Astrocyte (in vitro differentiated cells and primary cell): ENCODE measurements at regions not wholly inside any gene's neighbourhood (a gene's known extent, or its start where the extent isn't known, plus 50 kb on each side); places are given as distances from the start of the nearest gene placed in this dataset.

Source experiments
- EZH2 ChIP-seq: IDR thresholded peaks from 2 replicates; pipeline ENCODE4 v1.6.1; 2012; ENCODE audit warnings: mild to moderate bottlenecking, low read length, inconsistent platforms; ENCODE audit not compliant: insufficient read depth
- TF ChIP-seq, protein P1 (sequence below): IDR thresholded peaks from 2 replicates; pipeline ENCODE4 v1.5.1; 2011; ENCODE audit warnings: low read depth, mild to moderate bottlenecking, inconsistent platforms, low read length, moderate library complexity; ENCODE audit not compliant: insufficient read depth

DNA sequence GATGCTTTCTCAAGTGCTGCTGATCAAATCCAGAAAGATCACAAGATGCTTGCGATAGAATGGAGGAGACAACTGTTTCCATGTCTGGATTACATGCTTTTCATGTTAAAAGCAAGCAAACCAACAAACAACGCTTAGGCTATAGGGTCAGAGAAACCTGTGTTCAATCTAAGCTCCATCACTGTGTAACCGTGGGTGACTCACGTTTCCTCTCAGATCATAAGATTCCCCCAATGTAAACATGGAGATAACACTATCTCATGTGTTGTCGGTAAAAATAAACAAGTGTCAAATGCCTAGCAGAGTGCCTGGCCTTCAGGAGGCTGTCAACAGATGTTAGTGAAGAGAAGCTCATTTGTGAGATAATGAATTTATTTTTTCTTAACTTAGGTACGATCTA lies 907.8 kb downstream of the NTRK3 start:
- TF ChIP-seq, protein P1, sequence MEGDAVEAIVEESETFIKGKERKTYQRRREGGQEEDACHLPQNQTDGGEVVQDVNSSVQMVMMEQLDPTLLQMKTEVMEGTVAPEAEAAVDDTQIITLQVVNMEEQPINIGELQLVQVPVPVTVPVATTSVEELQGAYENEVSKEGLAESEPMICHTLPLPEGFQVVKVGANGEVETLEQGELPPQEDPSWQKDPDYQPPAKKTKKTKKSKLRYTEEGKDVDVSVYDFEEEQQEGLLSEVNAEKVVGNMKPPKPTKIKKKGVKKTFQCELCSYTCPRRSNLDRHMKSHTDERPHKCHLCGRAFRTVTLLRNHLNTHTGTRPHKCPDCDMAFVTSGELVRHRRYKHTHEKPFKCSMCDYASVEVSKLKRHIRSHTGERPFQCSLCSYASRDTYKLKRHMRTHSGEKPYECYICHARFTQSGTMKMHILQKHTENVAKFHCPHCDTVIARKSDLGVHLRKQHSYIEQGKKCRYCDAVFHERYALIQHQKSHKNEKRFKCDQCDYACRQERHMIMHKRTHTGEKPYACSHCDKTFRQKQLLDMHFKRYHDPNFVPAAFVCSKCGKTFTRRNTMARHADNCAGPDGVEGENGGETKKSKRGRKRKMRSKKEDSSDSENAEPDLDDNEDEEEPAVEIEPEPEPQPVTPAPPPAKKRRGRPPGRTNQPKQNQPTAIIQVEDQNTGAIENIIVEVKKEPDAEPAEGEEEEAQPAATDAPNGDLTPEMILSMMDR, result no peak
- TF ChIP-seq EZH2, result no peak
